CD4-positive, CD25-positive, alpha-beta regulatory T cell (primary cell): ENCODE measurements at regions not wholly inside any gene's neighbourhood (a gene's known extent, or its start where the extent isn't known, plus 50 kb on each side); places are given as distances from the start of the nearest gene placed in this dataset.
"Not testable (repeated sequence)": the region's sequence is repeated elsewhere in the genome, so short reads cannot be mapped to it uniquely, and the experiment has no call there.

Experiments used
- ATAC-seq, 2 donors: fragments of 150-1000 bp; cut with Tn5 transposase; one replicate each; pipeline ENCODE4 v1.10.0; 2021; ENCODE audit warnings: low read depth in 2 of 2, moderate number of reproducible peaks in 2 of 2, moderate library complexity in 1 of 2
- DNase-seq, 3 donors: peaks; one replicate each; pipeline versions ENCODE4 v3.0.0 to v3.0.0-alpha.2; 2012 to 2022; ENCODE audit warnings: mixed read lengths in 1 of 3
- H3K27ac ChIP-seq: one replicate; pipeline ENCODE4 v1.7.0; 2013; ENCODE audit warnings: mild to moderate bottlenecking, low read length; ENCODE audit not compliant: insufficient read depth, poor library complexity, severe bottlenecking
- H3K27me3 ChIP-seq: one replicate; pipeline ENCODE4 v1.7.0; 2013; ENCODE audit warnings: low read length; ENCODE audit not compliant: control insufficient read depth, insufficient read depth
- H3K36me3 ChIP-seq: one replicate; pipeline ENCODE4 v1.7.0; 2013; ENCODE audit warnings: mild to moderate bottlenecking, low read length, moderate library complexity; ENCODE audit not compliant: control insufficient read depth, insufficient read depth
- H3K4me1 ChIP-seq: 2 replicates; pipeline ENCODE4 v1.7.0; 2013; ENCODE audit warnings: mild to moderate bottlenecking, low read length; ENCODE audit not compliant: insufficient read depth, control insufficient read depth, poor library complexity, severe bottlenecking
- H3K4me3 ChIP-seq: one replicate; pipeline ENCODE4 v1.7.0; 2013; ENCODE audit warnings: low read depth, mild to moderate bottlenecking, low read length, moderate library complexity
- H3K9me3 ChIP-seq, 2 experiments: 1 replicate in 1 of 2; 2 replicates in 1 of 2; pipeline ENCODE4 v1.7.0; 2013; ENCODE audit warnings: low read length in 2 of 2, mild to moderate bottlenecking in 1 of 2, moderate library complexity in 1 of 2; ENCODE audit not compliant: control insufficient read depth in 2 of 2
- H3K27ac Mint-ChIP-seq, 3 donors: one replicate each; pipeline ENCODE4 v1.8.0; 2020 to 2022; ENCODE audit warnings: mild to moderate bottlenecking in 3 of 3, mixed read lengths in 3 of 3, moderate library complexity in 2 of 3
- H3K27me3 Mint-ChIP-seq: one replicate; pipeline ENCODE4 v1.8.0; 2022; ENCODE audit warnings: mild to moderate bottlenecking, mixed read lengths
- H3K36me3 Mint-ChIP-seq: one replicate; pipeline ENCODE4 v1.8.0; 2020; ENCODE audit warnings: mixed read lengths
- H3K4me1 Mint-ChIP-seq, 4 donors: one replicate each; pipeline ENCODE4 v1.8.0; 2020 to 2022; ENCODE audit warnings: mixed read lengths in 4 of 4, mild to moderate bottlenecking in 1 of 4
- H3K4me3 Mint-ChIP-seq, 4 donors: one replicate each; pipeline ENCODE4 v1.8.0; 2020 to 2022; ENCODE audit warnings: mild to moderate bottlenecking in 4 of 4, mixed read lengths in 4 of 4, moderate library complexity in 3 of 4
- H3K9me3 Mint-ChIP-seq, 7 donors: one replicate each; pipeline ENCODE4 v1.8.0; 2020 to 2022; ENCODE audit warnings: mixed read lengths in 7 of 7, mild to moderate bottlenecking in 3 of 7, moderate library complexity in 2 of 7

GRCh38 chr13:81197966-81198365, 857.0 kb upstream of the SPRY2 start:
- Histone ChIP-seq H3K36me3 (no peaks in the 10 kb centered on the region), H3K27ac (no peak overlapping the region), H3K4me1 (no peaks in the 10 kb centered on the region), H3K4me3 (no peak overlapping the region), H3K9me3 (peaks cover 3 to 6% of the 10 kb centered on the region in 2 experiments), H3K27me3 (no peaks in the 10 kb centered on the region)
- Mint-ChIP-seq H3K9me3 (peaks cover 1 to 45% (median 7%) of the 10 kb centered on the region in 7 donors), H3K4me3 (no peak overlapping the region), H3K4me1 (no peaks in the 10 kb centered on the region), H3K27ac (no peak overlapping the region), H3K27me3 (no peaks in the 10 kb centered on the region), H3K36me3 (no peaks in the 10 kb centered on the region)
- ATAC-seq (no peak), DNase-seq (no peak)

GRCh38 chr13:81197483-81197882, 856.6 kb upstream of the SPRY2 start:
- Mint-ChIP-seq H3K4me1 (no peaks in the 10 kb centered on the region), H3K27me3 (no peaks in the 10 kb centered on the region), H3K27ac (no peak overlapping the region), H3K9me3 (peaks cover 1 to 48% (median 8%) of the 10 kb centered on the region in 7 donors), H3K36me3 (no peaks in the 10 kb centered on the region), H3K4me3 (no peak overlapping the region)
- H3K36me3 ChIP-seq: no peaks in the 10 kb centered on the region
- H3K4me1 ChIP-seq: no peaks in the 10 kb centered on the region
- no peak for DNase-seq
- no peak for ATAC-seq
- H3K27ac ChIP-seq: no peak overlapping the region
- no peaks in the 10 kb centered on the region for H3K27me3 ChIP-seq
- peaks cover 3 to 6% of the 10 kb centered on the region in 2 experiments for H3K9me3 ChIP-seq
- H3K4me3 ChIP-seq: no peak overlapping the region

- Histone ChIP-seq H3K27ac (no peak overlapping the region), H3K4me1 (no peaks in the 10 kb centered on the region), H3K27me3 (no peaks in the 10 kb centered on the region), H3K4me3 (no peak overlapping the region), H3K36me3 (no peaks in the 10 kb centered on the region), H3K9me3 (peaks cover 3 to 4% of the 10 kb centered on the region in 2 experiments)
- no peak overlapping the region for H3K4me3 Mint-ChIP-seq
- DNase-seq (no peak), ATAC-seq (no peak)
- H3K27ac Mint-ChIP-seq: no peak overlapping the region
- peaks cover 1 to 44% (median 7%) of the 10 kb centered on the region in 7 donors for H3K9me3 Mint-ChIP-seq
- H3K4me1 Mint-ChIP-seq: no peaks in the 10 kb centered on the region
- H3K36me3 Mint-ChIP-seq: no peaks in the 10 kb centered on the region
- H3K27me3 Mint-ChIP-seq: no peaks in the 10 kb centered on the region
Measured at GRCh38 chr13:81194362-81194761, 853.4 kb upstream of the SPRY2 start.

GRCh38 chr13:81184556-81185265, 843.8 kb upstream of the SPRY2 start:
- H3K9me3 ChIP-seq: no peaks in the 10 kb centered on the region
- Mint-ChIP-seq H3K36me3 (no peaks in the 10 kb centered on the region), H3K4me1 (no peaks in the 10 kb centered on the region), H3K27me3 (no peaks in the 10 kb centered on the region), H3K9me3 (peaks cover 0 to 14% (median 4%) of the 10 kb centered on the region in 7 donors), H3K4me3 (no peak overlapping the region), H3K27ac (no peak overlapping the region)
- ATAC-seq (no peak), DNase-seq (no peak)
- H3K4me3 ChIP-seq: no peak overlapping the region
- H3K36me3 ChIP-seq: no peaks in the 10 kb centered on the region
- no peaks in the 10 kb centered on the region for H3K27me3 ChIP-seq
- no peak overlapping the region for H3K27ac ChIP-seq
- H3K4me1 ChIP-seq: no peaks in the 10 kb centered on the region

GRCh38 chr13:81172603-81173002, 831.7 kb upstream of the SPRY2 start:
- DNase-seq (no peak), ATAC-seq (no peak)
- Mint-ChIP-seq H3K9me3 (peaks cover 0 to 2% (median 0%) of the 10 kb centered on the region in 7 donors), H3K27me3 (no peaks in the 10 kb centered on the region), H3K4me1 (no peaks in the 10 kb centered on the region), H3K4me3 (no peak overlapping the region), H3K36me3 (no peaks in the 10 kb centered on the region), H3K27ac (no peak overlapping the region)
- Histone ChIP-seq H3K4me3 (no peak overlapping the region), H3K27me3 (no peaks in the 10 kb centered on the region), H3K27ac (no peak overlapping the region), H3K9me3 (no peaks in the 10 kb centered on the region), H3K4me1 (no peaks in the 10 kb centered on the region), H3K36me3 (no peaks in the 10 kb centered on the region)

- Mint-ChIP-seq H3K9me3 (peaks cover 0 to 6% (median 2%) of the 10 kb centered on the region in 7 donors), H3K27me3 (no peaks in the 10 kb centered on the region), H3K36me3 (no peaks in the 10 kb centered on the region), H3K27ac (no peak overlapping the region), H3K4me3 (no peak overlapping the region), H3K4me1 (no peaks in the 10 kb centered on the region)
- H3K27ac ChIP-seq: no peak overlapping the region
- H3K4me1 ChIP-seq: no peaks in the 10 kb centered on the region
- DNase-seq: peak in 1 of 3 donors; percentile 2
- no peak for ATAC-seq
- no peaks in the 10 kb centered on the region for H3K27me3 ChIP-seq
- H3K9me3 ChIP-seq: no peaks in the 10 kb centered on the region
- no peak overlapping the region for H3K4me3 ChIP-seq
- H3K36me3 ChIP-seq: no peaks in the 10 kb centered on the region
Measured at GRCh38 chr13:81171065-81171647, 830.2 kb upstream of the SPRY2 start.

GRCh38 chr13:81163823-81164222, 822.9 kb upstream of the SPRY2 start:
- not testable (repeated sequence) for H3K36me3 ChIP-seq, DNase-seq, H3K4me3 ChIP-seq, ATAC-seq, H3K27me3 ChIP-seq, H3K4me1 ChIP-seq, H3K4me3 Mint-ChIP-seq, H3K27ac Mint-ChIP-seq, H3K4me1 Mint-ChIP-seq, H3K9me3 ChIP-seq, H3K27ac ChIP-seq, H3K27me3 Mint-ChIP-seq, H3K36me3 Mint-ChIP-seq
- peaks cover 0 to 22% (median 9%) of the 10 kb centered on the region in 7 donors for H3K9me3 Mint-ChIP-seq

GRCh38 chr13:81153478-81153877, 812.6 kb upstream of the SPRY2 start:
- H3K4me1 Mint-ChIP-seq: no peaks in the 10 kb centered on the region
- H3K4me3 ChIP-seq: no peak overlapping the region
- no peak overlapping the region for H3K4me3 Mint-ChIP-seq
- no peaks in the 10 kb centered on the region for H3K36me3 ChIP-seq
- peaks cover 0 to 2% of the 10 kb centered on the region in 2 experiments for H3K9me3 ChIP-seq
- H3K4me1 ChIP-seq: no peaks in the 10 kb centered on the region
- H3K9me3 Mint-ChIP-seq: peaks cover 0 to 14% (median 5%) of the 10 kb centered on the region in 7 donors
- ATAC-seq (no peak), DNase-seq (no peak)
- H3K27ac ChIP-seq: no peak overlapping the region
- no peaks in the 10 kb centered on the region for H3K27me3 Mint-ChIP-seq
- H3K27ac Mint-ChIP-seq: no peak overlapping the region
- H3K27me3 ChIP-seq: no peaks in the 10 kb centered on the region
- H3K36me3 Mint-ChIP-seq: no peaks in the 10 kb centered on the region
